ENCODE measurements at regions not wholly inside any gene's neighbourhood (a gene's known extent, or its start where the extent isn't known, plus 50 kb on each side); places are given as distances from the start of the nearest gene placed in this dataset.
"Not testable (repeated sequence)": the region's sequence is repeated elsewhere in the genome, so short reads cannot be mapped to it uniquely, and the experiment has no call there.

GRCh38 chr10:83545901-83546391 is 593.4 kb upstream of the GHITM start:
- DNase-seq, result no peak
- H3K4me3 ChIP-seq (ENCODE audit: insufficient read depth, low read depth, low read length), result no peak overlapping the region
- H3K36me3 ChIP-seq (replicated peaks; ENCODE audit: control insufficient read depth, insufficient read depth, low read length), result no peaks in the 10 kb centered on the region
- H3K27me3 ChIP-seq (ENCODE audit: control insufficient read depth, insufficient read depth, low read length), result no peaks in the 10 kb centered on the region; the same call in 1 of the 2 replicates

GRCh38 chr10:83551190-83551589 is 588.1 kb upstream of the GHITM start:
- not testable (repeated sequence) for H3K4me3 ChIP-seq (ENCODE audit: insufficient read depth, low read depth, low read length); H3K36me3 ChIP-seq (replicated peaks; ENCODE audit: control insufficient read depth, insufficient read depth, low read length); H3K27me3 ChIP-seq (ENCODE audit: control insufficient read depth, insufficient read depth, low read length); DNase-seq

DNA sequence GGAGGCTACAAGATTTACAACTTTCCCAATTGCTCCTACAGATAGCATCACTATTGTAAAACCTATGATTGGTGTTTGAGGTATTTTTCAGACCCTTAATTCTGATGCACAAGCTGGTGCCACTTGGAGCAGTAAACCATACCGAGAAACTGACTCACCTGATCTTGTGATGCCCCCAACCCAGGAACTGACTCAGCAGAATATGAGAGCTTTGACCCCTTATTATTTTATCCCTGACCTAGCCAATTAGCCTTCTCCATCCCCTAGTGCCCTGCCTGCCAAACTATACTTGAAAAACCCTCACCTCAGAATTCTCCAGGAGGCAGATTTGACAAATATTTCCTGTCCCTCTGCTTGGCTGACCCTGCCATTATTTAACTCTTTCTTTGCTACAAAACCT is 585.9 kb upstream of the GHITM start:
- DNase-seq, result no peak
- H3K4me3 ChIP-seq (ENCODE audit: insufficient read depth, low read depth, low read length), result no peak overlapping the region
- no peaks in the 10 kb centered on the region for H3K36me3 ChIP-seq (replicated peaks; ENCODE audit: control insufficient read depth, insufficient read depth, low read length)
- no peaks in the 10 kb centered on the region for H3K27me3 ChIP-seq (ENCODE audit: control insufficient read depth, insufficient read depth, low read length)

- H3K36me3 ChIP-seq (replicated peaks; ENCODE audit: control insufficient read depth, insufficient read depth, low read length), result no peaks in the 10 kb centered on the region
- no peak for DNase-seq
- no peaks in the 10 kb centered on the region for H3K27me3 ChIP-seq (ENCODE audit: control insufficient read depth, insufficient read depth, low read length)
- H3K4me3 ChIP-seq (ENCODE audit: insufficient read depth, low read depth, low read length), result no peak overlapping the region
Measured at GRCh38 chr10:83555264-83555663, 584.0 kb upstream of the GHITM start.

- H3K27me3 ChIP-seq (ENCODE audit: control insufficient read depth, insufficient read depth, low read length), result no peaks in the 10 kb centered on the region
- DNase-seq, result peak; percentile 18
- H3K4me3 ChIP-seq (ENCODE audit: insufficient read depth, low read depth, low read length), result no peak overlapping the region
- no peaks in the 10 kb centered on the region for H3K36me3 ChIP-seq (replicated peaks; ENCODE audit: control insufficient read depth, insufficient read depth, low read length)
Measured at GRCh38 chr10:83562381-83562780, 576.9 kb upstream of the GHITM start.

- H3K36me3 ChIP-seq (replicated peaks; ENCODE audit: control insufficient read depth, insufficient read depth, low read length), result no peaks in the 10 kb centered on the region
- no peak overlapping the region for H3K4me3 ChIP-seq (ENCODE audit: insufficient read depth, low read depth, low read length)
- H3K27me3 ChIP-seq (ENCODE audit: control insufficient read depth, insufficient read depth, low read length), result no peaks in the 10 kb centered on the region
- DNase-seq, result no peak
Measured at GRCh38 chr10:83564889-83565588, 574.3 kb upstream of the GHITM start.

- Histone ChIP-seq H3K4me3 (ENCODE audit: insufficient read depth, low read depth, low read length) (no peak overlapping the region), H3K27me3 (ENCODE audit: control insufficient read depth, insufficient read depth, low read length) (no peaks in the 10 kb centered on the region), H3K36me3 (replicated peaks; ENCODE audit: control insufficient read depth, insufficient read depth, low read length) (no peaks in the 10 kb centered on the region)
- DNase-seq, result no peak
Measured at GRCh38 chr10:83572036-83572435, 567.3 kb upstream of the GHITM start.

GRCh38 chr10:83574770-83575169 is 564.5 kb upstream of the GHITM start:
- H3K36me3 ChIP-seq (replicated peaks; ENCODE audit: control insufficient read depth, insufficient read depth, low read length), result no peaks in the 10 kb centered on the region
- no peak for DNase-seq
- H3K4me3 ChIP-seq (ENCODE audit: insufficient read depth, low read depth, low read length), result no peak overlapping the region
- H3K27me3 ChIP-seq (ENCODE audit: control insufficient read depth, insufficient read depth, low read length), result no peaks in the 10 kb centered on the region

DNA sequence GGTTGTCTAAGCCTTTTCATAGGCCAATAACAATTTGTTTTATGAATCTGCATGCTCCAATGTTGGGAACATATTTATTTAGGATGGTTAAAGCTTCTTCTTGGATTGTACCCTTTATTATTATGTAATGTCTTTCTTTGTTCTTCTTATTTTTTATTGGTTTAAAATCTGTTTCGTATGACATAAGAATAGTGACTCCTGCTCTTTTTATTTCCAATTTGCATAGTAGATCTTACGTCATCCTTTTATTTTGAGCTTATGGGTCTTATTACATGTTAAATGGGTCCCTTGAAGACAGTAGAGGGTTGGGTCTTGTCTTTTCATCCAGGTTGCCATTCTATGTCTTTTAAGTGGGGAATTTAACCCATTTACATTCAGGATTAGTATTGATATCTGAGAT is 561.9 kb upstream of the GHITM start:
- no peak overlapping the region for H3K4me3 ChIP-seq (ENCODE audit: insufficient read depth, low read depth, low read length)
- no peak for DNase-seq
- H3K36me3 ChIP-seq (replicated peaks; ENCODE audit: control insufficient read depth, insufficient read depth, low read length), result no peaks in the 10 kb centered on the region
- H3K27me3 ChIP-seq (ENCODE audit: control insufficient read depth, insufficient read depth, low read length), result no peaks in the 10 kb centered on the region

GRCh38 chr10:83580373-83581012 is 558.8 kb upstream of the GHITM start:
- no peaks in the 10 kb centered on the region for H3K36me3 ChIP-seq (replicated peaks; ENCODE audit: control insufficient read depth, insufficient read depth, low read length)
- H3K4me3 ChIP-seq (ENCODE audit: insufficient read depth, low read depth, low read length), result no peak overlapping the region
- DNase-seq, result no peak
- H3K27me3 ChIP-seq (ENCODE audit: control insufficient read depth, insufficient read depth, low read length), result no peaks in the 10 kb centered on the region

GRCh38 chr10:83582407-83583095 is 556.8 kb upstream of the GHITM start:
- Histone ChIP-seq H3K36me3 (replicated peaks; ENCODE audit: control insufficient read depth, insufficient read depth, low read length) (no peaks in the 10 kb centered on the region), H3K4me3 (ENCODE audit: insufficient read depth, low read depth, low read length) (no peak overlapping the region), H3K27me3 (ENCODE audit: control insufficient read depth, insufficient read depth, low read length) (no peaks in the 10 kb centered on the region)
- DNase-seq, result no peak

GRCh38 chr10:83585686-83586085 is 553.6 kb upstream of the GHITM start:
- DNase-seq, result no peak

GRCh38 chr10:83592337-83592935 is 546.9 kb upstream of the GHITM start:
- no peak overlapping the region for H3K4me3 ChIP-seq (ENCODE audit: insufficient read depth, low read depth, low read length)
- no peak for DNase-seq
- no peaks in the 10 kb centered on the region for H3K36me3 ChIP-seq (replicated peaks; ENCODE audit: control insufficient read depth, insufficient read depth, low read length)
- no peaks in the 10 kb centered on the region for H3K27me3 ChIP-seq (ENCODE audit: control insufficient read depth, insufficient read depth, low read length)

More at GRCh38 chr10:83585686-83586085, 553.6 kb upstream of the GHITM start:
- Histone ChIP-seq H3K27me3 (ENCODE audit: control insufficient read depth, insufficient read depth, low read length) (no peaks in the 10 kb centered on the region), H3K4me3 (ENCODE audit: insufficient read depth, low read depth, low read length) (no peak overlapping the region), H3K36me3 (replicated peaks; ENCODE audit: control insufficient read depth, insufficient read depth, low read length) (no peaks in the 10 kb centered on the region)

- DNase-seq, result no peak
- Histone ChIP-seq H3K36me3 (replicated peaks; ENCODE audit: control insufficient read depth, insufficient read depth, low read length) (no peaks in the 10 kb centered on the region), H3K4me3 (ENCODE audit: insufficient read depth, low read depth, low read length) (no peak overlapping the region), H3K27me3 (ENCODE audit: control insufficient read depth, insufficient read depth, low read length) (no peaks in the 10 kb centered on the region)
Measured at GRCh38 chr10:83603708-83604107, 535.6 kb upstream of the GHITM start.
